HG03097 (cell line): ENCODE measurements at regions not wholly inside any gene's neighbourhood (a gene's known extent, or its start where the extent isn't known, plus 50 kb on each side); places are given as distances from the start of the nearest gene placed in this dataset.
"Not testable (repeated sequence)": the region's sequence is repeated elsewhere in the genome, so short reads cannot be mapped to it uniquely, and the experiment has no call there.

Experiments
- ATAC-seq: cut with Tn5 transposase; IDR thresholded peaks from one replicate; pipeline ENCODE4 v1.9.1; 2021; ENCODE audit not compliant: unreplicated experiment, low FRiP score

DNA sequence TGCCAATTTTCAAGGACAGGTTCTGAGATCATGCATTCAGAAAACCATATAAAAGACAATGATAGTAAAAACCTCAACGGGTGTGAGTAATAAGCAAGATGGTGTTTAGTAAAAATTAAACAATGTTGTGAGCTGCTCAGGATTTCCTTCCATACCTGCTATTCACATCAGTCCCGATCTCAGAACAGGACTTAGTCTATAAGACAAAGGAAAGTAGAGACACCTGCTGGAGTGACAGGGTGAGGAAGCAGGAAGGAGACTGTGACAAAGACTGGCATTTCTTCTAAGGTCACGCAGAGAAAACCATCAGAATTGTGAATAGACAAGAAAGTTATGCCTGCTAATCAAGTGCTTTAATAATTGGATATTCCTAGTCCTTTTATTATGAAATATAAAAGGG lies 648.0 kb downstream of the DACH1 start:
- ATAC-seq: no peak

DNA sequence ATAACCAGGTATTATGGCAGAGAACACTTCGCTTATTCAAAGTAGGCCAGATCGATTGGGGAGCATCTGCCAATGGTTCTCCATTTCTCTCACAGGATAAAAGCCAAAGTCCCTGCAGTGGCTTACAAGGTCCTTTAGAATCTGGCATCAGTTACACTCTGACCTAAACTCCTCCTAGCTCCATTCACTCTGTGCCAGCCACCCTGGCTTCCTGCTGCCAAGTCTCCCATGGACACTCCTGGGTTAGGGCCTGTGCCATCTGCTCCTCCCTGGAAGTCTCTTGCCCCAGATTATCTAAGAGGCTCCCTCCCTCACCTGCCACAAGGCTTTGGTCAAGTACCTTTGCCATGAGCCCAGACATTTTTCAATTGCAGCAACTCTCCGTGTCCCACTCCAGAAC lies 649.2 kb downstream of the DACH1 start:
- no peak for ATAC-seq

DNA sequence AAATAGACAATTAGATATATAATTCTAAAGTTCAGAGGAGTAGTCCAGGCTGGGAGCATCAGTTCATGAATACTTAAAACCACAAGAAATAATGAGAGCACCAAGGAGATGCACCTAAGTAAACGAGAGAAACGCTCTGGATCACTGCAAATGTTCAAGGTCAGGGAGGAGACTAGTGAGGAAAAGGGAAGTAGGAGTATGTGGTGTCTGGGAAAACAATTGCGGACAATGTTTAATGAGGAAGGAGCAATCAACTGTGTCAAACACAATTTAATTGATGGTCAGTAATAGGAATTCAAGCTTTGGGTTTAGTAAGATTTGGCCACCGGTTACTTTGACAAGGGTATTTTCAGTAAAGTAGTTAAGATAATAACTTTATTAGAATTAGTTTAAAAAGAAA lies 652.2 kb downstream of the DACH1 start:
- ATAC-seq: no peak

DNA sequence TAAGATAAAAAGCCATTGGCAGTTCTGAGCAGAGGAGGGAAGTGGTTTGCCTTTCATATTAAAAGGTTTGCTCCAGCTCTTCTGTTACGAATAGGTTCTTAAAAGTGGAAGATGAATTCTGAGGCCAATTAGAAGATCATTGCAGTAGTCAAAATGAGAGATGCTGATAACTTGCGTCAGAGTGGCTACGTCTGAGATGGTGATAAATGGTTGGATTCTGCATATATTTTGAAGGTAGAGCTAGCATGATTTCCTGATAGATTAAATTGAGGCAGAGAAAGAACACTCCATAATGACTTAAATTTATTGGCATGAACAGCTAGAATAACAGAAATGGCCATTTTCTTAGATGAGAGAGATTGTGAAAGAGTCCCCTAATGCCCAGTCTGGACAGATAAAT lies 652.6 kb downstream of the DACH1 start:
- ATAC-seq: no peak

DNA sequence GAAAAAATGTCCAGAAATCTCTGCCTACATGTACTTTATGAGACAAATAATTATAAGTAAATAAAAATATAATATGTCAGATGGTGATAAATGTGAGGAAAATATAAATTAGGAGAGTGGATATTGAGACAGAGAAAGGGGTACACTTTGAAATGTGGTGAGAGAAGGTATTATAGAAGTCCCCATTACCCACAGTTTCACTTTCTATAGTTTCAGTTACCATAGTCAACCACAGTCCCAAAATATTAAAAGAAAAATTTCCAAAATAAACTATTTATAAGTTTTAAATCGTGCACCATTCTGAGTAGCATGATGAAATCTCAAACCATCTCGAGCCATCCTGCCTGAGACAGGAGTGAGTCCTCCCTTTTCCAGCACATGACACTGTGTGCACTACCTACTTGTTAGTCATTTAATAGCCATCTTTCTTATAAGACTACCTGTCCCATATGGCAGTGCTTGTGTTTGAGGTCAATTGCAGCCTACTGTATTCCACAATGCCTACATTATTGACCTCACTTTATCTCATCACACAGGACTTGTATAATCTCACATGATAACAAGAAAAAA lies 653.7 kb downstream of the DACH1 start:
- ATAC-seq: no peak

DNA sequence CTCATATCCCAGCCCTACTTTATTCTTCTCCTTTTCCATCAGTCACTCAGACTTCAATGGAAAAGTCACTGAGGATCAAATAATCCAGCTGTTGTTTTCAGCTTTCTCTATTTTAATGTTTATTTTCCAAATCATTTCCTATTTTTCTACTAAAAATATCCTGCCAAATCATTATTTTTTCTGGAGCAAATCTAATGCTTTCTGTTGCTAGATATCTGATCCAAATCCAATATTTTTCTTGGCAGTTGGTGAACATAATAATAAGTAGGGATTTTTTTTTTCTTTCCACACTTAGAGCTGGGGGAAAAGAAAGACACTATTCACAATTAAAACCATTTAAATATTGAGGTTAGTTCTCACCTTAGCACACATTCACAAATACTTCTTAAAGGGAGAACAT lies 656.1 kb downstream of the DACH1 start:
- ATAC-seq: no peak

DNA sequence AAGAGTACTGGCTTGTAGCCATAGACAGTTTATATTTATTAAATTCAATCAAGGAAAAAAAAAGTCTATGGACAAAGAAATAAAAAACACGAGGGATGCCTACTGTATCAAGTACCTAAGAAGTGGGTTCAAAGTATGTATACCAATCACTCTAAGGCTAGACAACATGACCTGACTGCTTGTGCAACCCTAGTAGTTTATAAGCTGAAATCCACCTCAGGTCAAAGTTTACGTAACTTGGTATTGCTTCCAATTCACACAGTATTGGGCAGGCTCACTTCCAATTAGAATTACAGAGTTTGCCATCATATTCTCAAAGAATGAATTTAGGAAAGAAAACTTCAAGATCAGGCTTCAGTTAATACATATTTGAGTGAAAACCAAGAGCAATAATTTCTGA lies 657.8 kb downstream of the DACH1 start:
- ATAC-seq: no peak

DNA sequence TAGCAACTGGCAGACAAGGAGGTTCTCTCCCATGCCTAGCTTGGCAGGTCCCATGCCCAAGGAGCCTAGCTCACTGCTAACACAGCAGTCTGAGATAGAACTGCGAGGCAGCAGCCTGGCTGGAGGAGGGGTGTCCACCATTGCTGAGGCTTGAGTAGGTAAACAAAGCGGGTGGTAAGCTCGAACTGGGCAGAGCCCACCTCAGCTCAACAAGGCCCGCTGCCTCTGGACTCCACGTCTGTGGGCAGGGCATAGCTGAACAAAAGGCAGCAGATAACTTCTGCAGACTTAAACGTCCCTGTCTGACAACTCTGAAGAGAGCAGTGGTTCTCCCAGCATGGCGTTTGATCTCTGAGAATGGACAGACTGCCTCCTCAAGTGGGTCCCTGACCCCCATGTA lies 682.4 kb downstream of the DACH1 start:
- ATAC-seq: not testable (repeated sequence)

DNA sequence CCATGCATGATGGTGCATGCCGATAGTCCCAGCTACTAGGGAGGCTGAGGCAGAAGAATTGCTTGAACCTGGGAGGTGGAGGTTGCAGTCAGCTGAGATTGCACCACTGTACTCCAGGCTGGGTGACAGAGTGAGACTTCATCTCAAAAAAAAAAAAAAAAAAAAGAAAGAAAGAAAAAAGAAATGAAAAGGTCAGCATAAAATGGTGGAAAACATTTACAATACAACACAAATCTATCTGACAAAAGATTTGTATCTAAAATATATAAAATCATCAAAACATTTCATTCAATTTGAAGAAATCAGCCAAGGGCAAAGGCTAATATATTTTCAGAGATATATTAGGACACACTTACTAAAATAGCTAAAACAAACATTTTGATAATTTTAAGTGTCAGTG lies 683.7 kb downstream of the DACH1 start:
- ATAC-seq: not testable (repeated sequence)

DNA sequence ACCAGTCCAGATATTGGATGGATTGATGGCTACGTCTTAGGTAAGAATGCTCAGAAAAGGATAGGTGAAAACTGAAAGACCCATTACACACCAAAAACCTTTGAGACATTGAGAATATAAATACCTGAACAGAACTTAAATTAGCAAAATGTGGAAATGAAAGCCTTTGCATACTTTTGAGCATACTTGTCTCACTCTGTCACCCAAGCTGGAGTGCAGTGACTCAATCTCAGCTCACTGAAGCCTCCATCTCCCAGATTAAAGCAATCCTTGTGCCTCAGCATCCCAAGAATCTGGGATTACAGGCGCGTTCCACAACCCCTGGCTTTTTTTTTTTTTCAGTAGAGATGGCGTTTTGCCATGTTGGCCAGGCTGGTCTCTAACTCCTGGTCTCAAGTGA lies 695.3 kb downstream of the DACH1 start:
- ATAC-seq: no peak

DNA sequence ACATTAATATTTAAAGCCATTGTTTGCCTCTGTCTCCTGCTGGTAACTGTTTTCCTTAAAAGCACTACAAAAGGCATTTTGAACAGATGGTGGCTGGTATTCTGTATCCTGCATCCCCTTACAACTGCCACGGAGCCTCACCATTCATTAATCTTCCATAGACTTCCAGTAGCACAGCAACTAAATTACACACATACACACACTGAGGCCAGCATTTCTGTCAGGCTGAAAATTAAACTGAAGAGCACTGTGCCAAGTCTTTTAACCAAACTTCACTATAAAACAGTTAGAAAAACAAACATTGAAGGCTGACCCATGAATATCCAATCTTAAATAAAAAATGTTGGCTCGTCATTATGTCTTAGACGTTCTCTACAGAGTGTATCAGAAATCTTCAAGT lies 697.8 kb downstream of the DACH1 start:
- no peak for ATAC-seq

DNA sequence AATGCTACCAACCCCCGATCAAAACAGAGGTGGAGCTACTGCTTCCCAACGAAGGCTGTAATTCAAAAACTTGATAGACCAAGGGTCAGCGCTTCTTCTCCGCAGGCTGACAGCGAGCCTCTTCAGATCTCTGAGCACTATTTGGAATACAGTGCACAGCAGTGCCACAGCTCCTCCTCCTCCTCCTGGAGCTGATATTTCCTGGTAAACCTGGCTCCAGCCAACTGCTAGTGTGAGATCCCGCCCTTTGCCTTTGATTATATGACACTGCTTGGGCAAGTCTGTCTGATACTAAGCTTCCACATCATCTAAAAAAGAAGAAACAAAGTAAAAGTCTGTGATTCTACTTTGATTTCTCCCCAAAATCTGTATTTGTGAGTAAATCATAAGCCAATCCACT lies 710.5 kb downstream of the DACH1 start:
- ATAC-seq: no peak

DNA sequence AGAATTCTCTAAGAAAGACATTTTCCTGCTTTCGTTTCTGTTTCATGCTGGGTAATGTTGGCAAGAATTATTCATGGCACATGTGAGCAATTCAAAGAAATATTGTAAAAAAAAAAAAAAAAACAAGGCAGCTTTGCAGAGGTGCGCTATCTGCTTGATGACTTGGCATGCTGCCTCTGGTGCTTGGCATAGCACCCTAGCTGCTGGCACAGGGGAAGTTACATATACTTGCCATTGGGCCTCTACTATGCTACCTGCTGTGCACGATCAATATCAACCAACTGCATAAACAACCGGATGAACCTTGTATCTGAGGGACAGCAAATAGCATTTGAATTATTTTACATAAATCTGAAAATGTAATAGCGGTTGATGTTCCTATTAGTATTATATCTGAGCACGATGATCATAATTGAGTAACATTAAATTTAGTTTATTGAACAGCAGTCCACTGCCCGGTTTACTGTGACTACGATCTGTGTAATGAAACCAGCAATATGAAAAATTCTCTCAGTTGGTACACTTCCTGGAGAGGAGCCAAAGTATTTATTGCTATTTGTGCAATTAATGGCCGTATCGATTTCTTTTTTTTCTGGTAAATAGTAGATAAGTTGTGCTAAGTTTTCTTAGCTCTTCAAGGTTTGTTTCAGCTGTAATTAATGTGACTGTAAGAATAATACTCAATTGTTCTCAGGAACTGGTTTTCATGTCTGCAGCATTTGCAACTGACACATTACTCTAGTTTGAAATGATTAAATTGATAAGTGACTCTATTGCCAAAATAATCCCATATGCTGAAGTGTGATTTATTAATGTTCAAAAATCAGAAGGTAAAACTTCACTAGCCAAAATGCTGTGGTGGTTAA lies 717.3 kb downstream of the DACH1 start:
- no peak for ATAC-seq

DNA sequence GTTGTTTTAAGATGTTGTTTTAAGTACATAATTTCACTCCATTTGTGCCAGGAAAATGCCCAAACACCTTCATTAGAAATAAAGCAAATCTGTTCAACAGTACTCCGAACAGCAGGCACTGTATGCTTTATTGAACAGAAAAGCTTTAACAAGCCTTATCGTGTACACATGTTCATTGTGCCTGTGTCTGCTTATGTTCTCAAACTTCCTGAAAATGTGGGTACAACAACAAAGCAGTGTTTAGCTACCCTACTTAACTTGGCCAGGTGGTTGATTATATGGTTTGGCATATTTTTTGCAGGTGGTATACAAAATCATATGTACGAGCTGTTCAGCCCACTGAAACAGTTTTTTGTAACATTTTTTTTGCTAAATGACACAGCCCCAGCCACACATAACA lies 718.0 kb downstream of the DACH1 start:
- no peak for ATAC-seq

DNA sequence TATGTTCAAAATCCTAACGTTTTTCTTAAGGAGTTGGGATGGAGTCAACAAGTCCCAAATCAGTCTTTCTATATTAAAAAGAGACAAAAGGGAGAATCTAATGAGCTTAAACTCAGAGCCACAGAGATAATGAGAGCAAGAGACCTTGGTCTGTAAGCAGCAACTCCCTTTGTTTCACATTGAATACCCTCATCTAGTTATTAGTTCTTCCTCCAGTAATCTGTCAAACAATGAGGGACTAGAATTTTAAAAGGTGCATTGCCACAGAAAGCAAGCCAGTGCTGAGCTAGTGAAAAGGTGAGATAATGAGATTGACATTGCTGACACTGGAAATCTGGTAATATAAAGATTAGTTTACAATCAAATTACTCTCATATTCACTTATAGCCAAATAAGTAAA lies 718.6 kb downstream of the DACH1 start:
- no peak for ATAC-seq

DNA sequence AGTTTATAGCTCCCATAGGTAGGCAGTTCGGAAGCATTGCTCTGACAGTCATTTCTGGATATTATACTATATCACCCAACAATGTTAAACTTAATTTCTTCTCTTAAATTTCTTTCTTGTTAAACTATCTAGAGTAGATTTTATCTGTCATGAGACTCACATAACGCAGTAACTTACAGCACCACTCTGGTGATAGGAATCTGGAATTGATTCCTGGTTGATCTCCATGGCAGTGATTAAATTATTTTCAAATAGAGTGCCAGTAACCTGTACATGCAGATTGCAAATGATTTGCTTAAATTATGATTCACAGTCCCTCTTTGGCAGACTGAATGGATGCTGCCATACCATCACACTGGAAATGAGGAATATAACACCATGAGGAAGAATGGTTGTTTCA lies 722.1 kb downstream of the DACH1 start:
- ATAC-seq: no peak

DNA sequence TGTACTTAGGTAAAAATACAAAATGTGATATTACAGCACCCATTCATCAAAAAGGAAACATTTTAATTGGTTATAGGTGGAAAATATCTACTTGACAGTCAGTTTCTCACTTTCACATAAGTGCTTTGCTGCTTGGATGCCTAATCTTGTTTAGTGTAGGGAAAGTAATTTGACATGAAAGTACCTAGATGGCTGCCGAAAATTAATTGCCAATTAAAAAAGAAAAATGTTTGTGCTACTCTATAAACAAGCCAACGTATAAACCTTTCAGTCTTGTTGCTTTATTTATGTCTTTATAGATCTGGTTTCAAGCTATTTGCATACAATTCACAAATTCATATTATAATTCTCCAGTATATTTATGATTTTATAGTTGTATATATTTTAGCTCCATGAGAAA lies 729.9 kb downstream of the DACH1 start:
- no peak for ATAC-seq

DNA sequence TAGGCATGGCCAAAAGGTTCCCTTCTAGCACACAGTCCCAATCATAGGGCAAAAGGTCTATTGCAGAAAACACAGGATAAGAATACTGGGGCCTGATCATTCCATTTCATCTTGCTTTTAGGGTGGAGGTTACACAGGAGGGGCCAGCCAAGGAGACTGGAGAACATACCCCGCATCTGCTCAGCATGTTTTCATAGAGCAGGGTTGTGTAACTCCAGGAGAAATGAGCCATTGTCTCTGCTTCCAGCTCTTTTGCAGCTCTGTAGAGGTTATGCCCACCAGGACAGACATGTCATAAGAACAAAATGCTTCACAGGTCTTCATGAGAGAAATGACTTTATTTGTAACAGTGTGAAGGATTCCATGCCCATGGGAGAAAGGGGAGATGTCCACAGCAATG lies 742.8 kb downstream of the DACH1 start:
- no peak for ATAC-seq

DNA sequence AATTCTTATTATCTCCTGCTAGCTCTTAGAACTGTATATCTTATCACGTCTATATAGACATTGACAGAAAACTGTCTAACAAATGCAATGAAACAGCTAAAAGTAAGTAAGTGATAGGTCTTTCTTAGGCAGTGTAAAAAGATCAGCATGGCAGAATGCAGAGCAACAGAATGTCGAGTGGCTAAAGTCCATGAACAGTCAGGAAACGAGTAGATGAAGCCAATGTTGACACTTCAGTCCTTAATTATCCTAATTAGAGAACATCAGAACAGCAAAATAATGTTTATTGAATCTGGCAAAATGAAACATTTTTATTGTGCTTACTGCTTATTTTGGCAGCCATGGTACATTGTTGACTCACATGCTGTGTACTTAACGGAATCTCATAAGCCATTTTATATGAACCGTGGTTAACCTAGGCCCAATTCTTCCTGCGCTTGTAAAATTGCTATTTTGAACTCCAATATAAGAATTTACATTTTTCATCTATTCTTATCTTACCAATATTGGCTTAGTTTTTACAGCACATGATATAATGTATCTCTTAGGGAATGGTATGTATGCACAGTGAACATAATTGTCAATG lies 748.1 kb downstream of the DACH1 start:
- ATAC-seq: no peak

DNA sequence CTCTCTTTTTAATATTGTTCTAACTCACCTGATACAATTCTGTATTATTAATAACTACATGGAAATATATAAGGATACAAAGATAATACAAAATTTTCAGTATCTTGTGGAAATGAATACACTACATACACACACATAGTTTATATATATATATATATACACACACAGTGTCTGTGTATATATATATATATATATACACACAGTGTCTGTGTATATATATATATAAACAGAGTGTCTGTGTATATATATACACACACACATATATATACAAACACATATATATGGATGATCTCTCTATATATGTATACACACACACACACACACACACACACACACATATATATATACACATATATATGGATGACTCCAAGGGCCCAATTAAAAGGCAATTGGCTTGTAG lies 749.1 kb downstream of the DACH1 start:
- ATAC-seq: no peak

DNA sequence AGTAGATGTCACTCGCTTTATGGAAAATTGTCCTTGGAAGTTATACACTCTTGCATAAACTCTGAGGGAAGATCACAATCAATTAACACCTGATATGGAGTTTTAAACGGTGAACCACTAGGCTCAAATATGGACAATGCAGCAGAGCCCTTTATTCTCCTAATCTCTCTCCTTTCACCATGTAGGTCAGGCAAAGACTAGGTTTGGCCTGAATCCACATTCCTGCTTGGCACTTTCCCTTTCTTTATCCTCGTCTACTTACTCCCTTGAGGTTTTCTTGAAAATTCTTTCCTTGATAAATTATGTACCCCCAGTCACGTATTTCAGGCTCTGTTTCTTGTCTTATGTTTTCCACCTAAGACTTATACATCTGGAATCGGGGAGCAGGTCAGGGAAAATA lies 751.7 kb downstream of the DACH1 start:
- ATAC-seq: no peak

DNA sequence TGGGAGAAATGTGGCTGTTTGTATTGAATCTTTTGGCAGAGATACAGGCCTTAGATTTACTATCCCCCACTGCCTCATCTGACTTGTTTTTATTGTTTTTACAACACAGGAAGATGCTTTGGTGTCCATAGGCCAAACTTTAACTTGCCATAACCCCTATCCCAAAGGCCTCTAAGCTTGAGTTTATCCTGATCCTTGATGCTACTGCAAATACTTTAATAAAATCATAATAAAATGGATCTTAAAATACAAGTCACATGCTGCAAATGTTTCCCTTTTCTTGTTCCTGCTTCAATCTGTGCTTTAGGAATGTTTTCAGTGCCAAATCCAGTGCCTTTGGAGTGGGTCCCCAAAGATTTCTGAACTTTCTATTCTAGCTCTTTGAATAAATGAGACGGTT lies 770.6 kb downstream of the DACH1 start:
- ATAC-seq: no peak
